DND-41 (cell line): ENCODE measurements at regions not wholly inside any gene's neighbourhood (a gene's known extent, or its start where the extent isn't known, plus 50 kb on each side); places are given as distances from the start of the nearest gene placed in this dataset.

ENCODE experiments used
- EZH2 ChIP-seq: IDR thresholded peaks from 3 replicates; pipeline ENCODE4 v1.6.1; 2012; ENCODE audit warnings: borderline replicate concordance, low read depth, mild to moderate bottlenecking, moderate library complexity, low read length, inconsistent platforms; ENCODE audit not compliant: severe bottlenecking
- TF ChIP-seq, protein P1 (sequence below): IDR thresholded peaks from 2 replicates; pipeline ENCODE4 v1.5.1; 2012; ENCODE audit warnings: borderline replicate concordance, low read length, moderate library complexity, mild to moderate bottlenecking; ENCODE audit not compliant: poor library complexity, severe bottlenecking; ENCODE audit errors: extremely low read depth

- TF ChIP-seq, protein P1, sequence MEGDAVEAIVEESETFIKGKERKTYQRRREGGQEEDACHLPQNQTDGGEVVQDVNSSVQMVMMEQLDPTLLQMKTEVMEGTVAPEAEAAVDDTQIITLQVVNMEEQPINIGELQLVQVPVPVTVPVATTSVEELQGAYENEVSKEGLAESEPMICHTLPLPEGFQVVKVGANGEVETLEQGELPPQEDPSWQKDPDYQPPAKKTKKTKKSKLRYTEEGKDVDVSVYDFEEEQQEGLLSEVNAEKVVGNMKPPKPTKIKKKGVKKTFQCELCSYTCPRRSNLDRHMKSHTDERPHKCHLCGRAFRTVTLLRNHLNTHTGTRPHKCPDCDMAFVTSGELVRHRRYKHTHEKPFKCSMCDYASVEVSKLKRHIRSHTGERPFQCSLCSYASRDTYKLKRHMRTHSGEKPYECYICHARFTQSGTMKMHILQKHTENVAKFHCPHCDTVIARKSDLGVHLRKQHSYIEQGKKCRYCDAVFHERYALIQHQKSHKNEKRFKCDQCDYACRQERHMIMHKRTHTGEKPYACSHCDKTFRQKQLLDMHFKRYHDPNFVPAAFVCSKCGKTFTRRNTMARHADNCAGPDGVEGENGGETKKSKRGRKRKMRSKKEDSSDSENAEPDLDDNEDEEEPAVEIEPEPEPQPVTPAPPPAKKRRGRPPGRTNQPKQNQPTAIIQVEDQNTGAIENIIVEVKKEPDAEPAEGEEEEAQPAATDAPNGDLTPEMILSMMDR: no peak
- no peak for TF ChIP-seq EZH2
Observed at GRCh38 chr11:134624166-134624920, 212.3 kb upstream of the B3GAT1 start.
